ENCODE measurements at regions not wholly inside any gene's neighbourhood (a gene's known extent, or its start where the extent isn't known, plus 50 kb on each side); places are given as distances from the start of the nearest gene placed in this dataset.

DNA sequence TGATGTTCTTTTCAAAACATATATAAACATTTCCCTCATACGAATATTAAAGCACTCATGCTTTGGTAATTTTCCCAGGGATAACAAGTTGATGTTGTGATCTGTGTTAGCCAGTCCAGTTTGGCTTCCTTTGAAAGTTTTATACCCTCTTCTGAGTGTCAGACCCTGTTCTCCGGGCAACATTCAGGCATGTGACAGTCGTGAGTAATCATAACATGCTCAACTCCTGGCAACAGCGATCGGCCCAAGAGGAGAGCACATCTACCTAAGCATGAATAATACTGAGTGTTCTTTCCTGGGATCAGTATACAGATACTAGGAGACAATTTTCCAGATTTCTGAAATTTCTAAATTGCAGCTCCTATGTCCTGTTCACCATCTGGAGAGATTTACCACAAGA, 1086.4 kb downstream of the CDH8 start:
- no peak for TF ChIP-seq CTCF (IDR thresholded peaks at IDR 0.05)
- no peak for TF ChIP-seq POLR2A (IDR thresholded peaks at IDR 0.05)

Measured in uterus (tissue), 2 donors.